H9 (cell line): ENCODE measurements at regions not wholly inside any gene's neighbourhood (a gene's known extent, or its start where the extent isn't known, plus 50 kb on each side); places are given as distances from the start of the nearest gene placed in this dataset.

Experiments
- DNase-seq: peaks from one replicate; pipeline ENCODE4 v3.0.0-alpha.2; 2017
- H2AFZ ChIP-seq: one replicate; pipeline ENCODE4 v1.6.1; 2013; ENCODE audit warnings: mild to moderate bottlenecking, low read length, control low read depth, moderate library complexity
- H2AK5ac ChIP-seq: 2 replicates; pipeline ENCODE4 v1.6.1; 2013; ENCODE audit warnings: low read length, control low read depth, mixed read lengths; ENCODE audit not compliant: insufficient read length
- H2BK120ac ChIP-seq: one replicate; pipeline ENCODE4 v1.6.1; 2013; ENCODE audit warnings: low read depth, mild to moderate bottlenecking, low read length, control low read depth, inconsistent platforms; ENCODE audit not compliant: poor library complexity, severe bottlenecking
- H2BK12ac ChIP-seq: 2 replicates; pipeline ENCODE4 v1.6.1; 2013; ENCODE audit warnings: low read length, control low read depth, mixed read lengths, low read depth; ENCODE audit not compliant: insufficient read length
- H2BK15ac ChIP-seq: 2 replicates; pipeline ENCODE4 v1.6.1; 2013; ENCODE audit warnings: low read depth, low read length, control low read depth
- H2BK20ac ChIP-seq: one replicate; pipeline ENCODE4 v1.6.1; 2013; ENCODE audit warnings: low read depth, mild to moderate bottlenecking, low read length, control low read depth, inconsistent platforms; ENCODE audit not compliant: poor library complexity, severe bottlenecking
- H2BK5ac ChIP-seq: 2 replicates; pipeline ENCODE4 v1.6.1; 2013; ENCODE audit warnings: low read length, control low read depth, mixed read lengths; ENCODE audit not compliant: insufficient read length
- H3K14ac ChIP-seq: 2 replicates; pipeline ENCODE4 v1.6.1; 2013; ENCODE audit warnings: low read length, control low read depth; ENCODE audit not compliant: insufficient read depth
- H3K18ac ChIP-seq: 2 replicates; pipeline ENCODE4 v1.6.1; 2013; ENCODE audit warnings: low read depth, mild to moderate bottlenecking, mixed read lengths, low read length, control low read depth; ENCODE audit not compliant: insufficient read length
- H3K23ac ChIP-seq: 2 replicates; pipeline ENCODE4 v1.6.1; 2013; ENCODE audit warnings: low read length, control low read depth, mixed read lengths, low read depth; ENCODE audit not compliant: insufficient read length
- H3K23me2 ChIP-seq: 2 replicates; pipeline ENCODE4 v1.6.1; 2013; ENCODE audit warnings: low read depth, mild to moderate bottlenecking, mixed read lengths, low read length, control low read depth; ENCODE audit not compliant: insufficient read length, poor library complexity, severe bottlenecking
- H3K27ac ChIP-seq: 2 replicates; pipeline ENCODE4 v1.5.1; 2013; ENCODE audit warnings: low read length, control low read depth, mixed read lengths, low read depth; ENCODE audit not compliant: insufficient read length
- H3K27me3 ChIP-seq: 2 replicates; pipeline ENCODE4 v1.6.1; 2013; ENCODE audit warnings: low read length, control low read depth, inconsistent platforms; ENCODE audit not compliant: insufficient read depth
- H3K4ac ChIP-seq: 2 replicates; pipeline ENCODE4 v1.6.1; 2013; ENCODE audit warnings: low read depth, mild to moderate bottlenecking, control low read depth, inconsistent platforms, low read length, moderate library complexity
- H3K4me1 ChIP-seq: 2 replicates; pipeline ENCODE4 v1.6.1; 2013; ENCODE audit warnings: low read length, control low read depth, inconsistent platforms; ENCODE audit not compliant: insufficient read depth
- H3K4me2 ChIP-seq: 2 replicates; pipeline ENCODE4 v1.6.1; 2013; ENCODE audit warnings: low read length, control low read depth, mixed read lengths; ENCODE audit not compliant: insufficient read length, insufficient read depth
- H3K56ac ChIP-seq: 2 replicates; pipeline ENCODE4 v1.6.1; 2013; ENCODE audit warnings: low read depth, mild to moderate bottlenecking, mixed read lengths, low read length, control low read depth; ENCODE audit not compliant: insufficient read length
- H3K79me1 ChIP-seq: 2 replicates; pipeline ENCODE4 v1.6.1; 2013; ENCODE audit warnings: low read depth, mild to moderate bottlenecking, moderate library complexity, low read length, control low read depth, inconsistent platforms; ENCODE audit not compliant: insufficient read depth, poor library complexity, severe bottlenecking
- H3K79me2 ChIP-seq: 2 replicates; pipeline ENCODE4 v1.6.1; 2013; ENCODE audit warnings: low read length, control low read depth, inconsistent platforms; ENCODE audit not compliant: insufficient read depth
- H3K9ac ChIP-seq: 2 replicates; pipeline ENCODE4 v1.6.1; 2013; ENCODE audit warnings: low read length, control low read depth, mixed read lengths; ENCODE audit not compliant: insufficient read length; ENCODE audit errors: extremely low read depth
- H3K9me3 ChIP-seq: one replicate; pipeline ENCODE4 v1.6.1; 2013; ENCODE audit warnings: low read depth, low read length, inconsistent platforms; ENCODE audit not compliant: control insufficient read depth
- H3T11ph ChIP-seq: one replicate; pipeline ENCODE4 v1.6.1; 2013; ENCODE audit warnings: mild to moderate bottlenecking, low read length, control low read depth, inconsistent platforms
- H4K20me1 ChIP-seq: one replicate; pipeline ENCODE4 v1.6.1; 2013; ENCODE audit not compliant: control insufficient read depth, insufficient read length, insufficient read depth
- H4K5ac ChIP-seq: 2 replicates; pipeline ENCODE4 v1.6.1; 2013; ENCODE audit warnings: low read depth, mild to moderate bottlenecking, mixed read lengths, low read length, control low read depth; ENCODE audit not compliant: insufficient read length
- H4K8ac ChIP-seq: replicated peaks from 2 replicates; pipeline ENCODE4 v1.6.1; 2013; ENCODE audit warnings: low read length, control low read depth, mixed read lengths, low read depth; ENCODE audit not compliant: insufficient read length
- H4K91ac ChIP-seq: 2 replicates; pipeline ENCODE4 v1.6.1; 2013; ENCODE audit warnings: low read depth, mild to moderate bottlenecking, moderate library complexity, mixed read lengths, low read length, control low read depth; ENCODE audit not compliant: insufficient read length
- H3K27ac Mint-ChIP-seq, 3 experiments: 2 replicates in 2 of 3; 3 replicates in 1 of 3; pipeline ENCODE4 v1.8.0; 2020 to 2021; ENCODE audit warnings: mixed read lengths in 3 of 3, mild to moderate bottlenecking in 1 of 3, moderate library complexity in 1 of 3
- H3K27me3 Mint-ChIP-seq: 2 replicates; pipeline ENCODE4 v1.8.0; 2021; ENCODE audit warnings: low read depth, mild to moderate bottlenecking, moderate library complexity, mixed read lengths
- H3K36me3 Mint-ChIP-seq, 3 experiments: 2 replicates in 2 of 3; 3 replicates in 1 of 3; pipeline ENCODE4 v1.8.0; 2020 to 2021; ENCODE audit warnings: low read depth in 3 of 3, mixed read lengths in 3 of 3; ENCODE audit not compliant: insufficient read depth in 1 of 3
- H3K4me1 Mint-ChIP-seq, 2 experiments: 2 replicates each; pipeline ENCODE4 v1.8.0; 2020; ENCODE audit warnings: mixed read lengths in 2 of 2
- H3K4me3 Mint-ChIP-seq, 2 experiments: 2 replicates in 1 of 2; 3 replicates in 1 of 2; pipeline ENCODE4 v1.8.0; 2020 to 2021; ENCODE audit warnings: mild to moderate bottlenecking in 2 of 2, mixed read lengths in 2 of 2, moderate library complexity in 1 of 2
- H3K9me3 Mint-ChIP-seq, 2 experiments: 2 replicates in 1 of 2; 3 replicates in 1 of 2; pipeline ENCODE4 v1.8.0; 2020; ENCODE audit warnings: mild to moderate bottlenecking in 2 of 2, mixed read lengths in 2 of 2, moderate library complexity in 1 of 2
- CTCF ChIP-seq: fragments of 200-600 bp; sonication (generic); conservative IDR thresholded peaks from 3 replicates; pipeline ENCODE4 v1.8.0; 2021; ENCODE audit warnings: antibody characterized with exemption, mild to moderate bottlenecking
- WGBS: extraction: QIAGEN DNeasy Blood & Tissue Kit; methylation state at CpG from one replicate; pipeline ENCODE4 v1.1.7; 2013; ENCODE audit warnings: missing lambda C conversion rate, low lambda C conversion rate, mixed read lengths; ENCODE audit not compliant: insufficient read length; ENCODE audit errors: extremely low coverage; 5-methylcytosine and 5-hydroxymethylcytosine counted together

- H3K4me3 Mint-ChIP-seq, result no peak overlapping the region
- no peak overlapping the region for H3K27ac ChIP-seq
- no peak for DNase-seq
- H4K91ac ChIP-seq, result no peak overlapping the region
- no peak overlapping the region for H3K27ac Mint-ChIP-seq
- no peaks in the 10 kb centered on the region for H3K27me3 Mint-ChIP-seq
- H4K20me1 ChIP-seq, result no peaks in the 10 kb centered on the region
- no peak overlapping the region for H2BK20ac ChIP-seq
- no peaks in the 10 kb centered on the region; a peak in 1 of 4 replicates for H3K4me1 Mint-ChIP-seq
- H4K8ac ChIP-seq, result no peak overlapping the region
- H2BK5ac ChIP-seq, result no peak overlapping the region
- no peak overlapping the region for H3T11ph ChIP-seq
- H3K4ac ChIP-seq, result no peak overlapping the region
- H2AK5ac ChIP-seq, result no peak overlapping the region
- H3K4me2 ChIP-seq, result no peak overlapping the region
- H3K9ac ChIP-seq, result no peak overlapping the region
- no peaks in the 10 kb centered on the region; a peak in 1 of 5 replicates for H3K9me3 Mint-ChIP-seq
- H3K79me1 ChIP-seq, result no peaks in the 10 kb centered on the region
- no peak overlapping the region for H4K5ac ChIP-seq
- H3K14ac ChIP-seq, result no peak overlapping the region
- no peaks in the 10 kb centered on the region for H3K27me3 ChIP-seq
- no peak for TF ChIP-seq CTCF
- no peak overlapping the region for H2BK12ac ChIP-seq
- H2BK120ac ChIP-seq, result no peak overlapping the region
- H2AFZ ChIP-seq, result no peak overlapping the region
- no peaks in the 10 kb centered on the region for H3K36me3 Mint-ChIP-seq
- H2BK15ac ChIP-seq, result no peak overlapping the region
- H3K56ac ChIP-seq, result no peak overlapping the region
- WGBS, result no CpG with 5 or more reads among the region's 3 CpGs
- no peaks in the 10 kb centered on the region for H3K23me2 ChIP-seq
- H3K79me2 ChIP-seq, result no peaks in the 10 kb centered on the region
- no peaks in the 10 kb centered on the region for H3K9me3 ChIP-seq
- no peak overlapping the region for H3K23ac ChIP-seq
- H3K4me1 ChIP-seq, result no peaks in the 10 kb centered on the region
- H3K18ac ChIP-seq, result no peak overlapping the region
Observed at GRCh38 chr6:115783402-115784061, 277.2 kb downstream of the FRK start.
